BE2C (cell line): ENCODE measurements at regions not wholly inside any gene's neighbourhood (a gene's known extent, or its start where the extent isn't known, plus 50 kb on each side); places are given as distances from the start of the nearest gene placed in this dataset.
"Not testable (repeated sequence)": the region's sequence is repeated elsewhere in the genome, so short reads cannot be mapped to it uniquely, and the experiment has no call there.

ENCODE experiments used
- DNase-seq: peaks from one replicate; pipeline ENCODE4 v3.0.0-alpha.2; 2020
- H3K27me3 ChIP-seq: fragments of 250-450 bp; sonication (Bioruptor Pico); 2 replicates; pipeline ENCODE4 v1.5.1; 2020; ENCODE audit warnings: mild to moderate bottlenecking
- H3K36me3 ChIP-seq: fragments of 250-450 bp; sonication (Bioruptor Pico); 2 replicates; pipeline ENCODE4 v1.5.1; 2020; ENCODE audit warnings: mild to moderate bottlenecking
- H3K4me1 ChIP-seq: fragments of 250-450 bp; sonication (Bioruptor Pico); 2 replicates; pipeline ENCODE4 v1.5.1; 2020
- H3K4me3 ChIP-seq: 2 replicates; pipeline ENCODE4 v1.5.1; 2011; ENCODE audit warnings: low read depth, low read length
- H3K9me3 ChIP-seq: fragments of 250-450 bp; sonication (Bioruptor Pico); 2 replicates; pipeline ENCODE4 v1.5.1; 2020
- TF ChIP-seq, protein P1 (sequence below): IDR thresholded peaks from 2 replicates; pipeline ENCODE4 v1.5.1; 2012; ENCODE audit warnings: mild to moderate bottlenecking, low read depth, low read length

DNA sequence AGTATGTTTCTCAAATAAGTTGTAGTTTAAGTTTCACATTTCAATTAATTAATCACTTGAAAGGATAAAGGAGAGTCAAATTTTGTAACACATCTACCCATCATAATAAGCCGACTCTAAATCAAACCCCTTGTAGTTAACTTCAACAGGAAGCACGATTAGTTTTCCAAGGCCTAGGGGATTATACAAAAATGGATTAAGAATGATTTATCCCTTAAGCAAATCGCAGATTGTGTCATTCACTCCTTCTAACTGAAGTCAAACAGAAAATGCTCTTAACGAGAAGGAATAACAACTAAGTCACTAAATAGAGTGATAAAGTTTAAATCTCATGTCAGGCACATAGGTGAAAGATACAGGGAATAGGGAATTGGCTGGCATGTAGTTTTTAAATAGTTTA is 792.8 kb downstream of the ZPLD1 start:
- Histone ChIP-seq H3K27me3 (no peaks in the 10 kb centered on the region), H3K4me3 (0 out of 2 replicates have a peak overlapping the region, but pooled peaks have one; percentile 3), H3K9me3 (no peaks in the 10 kb centered on the region), H3K36me3 (no peaks in the 10 kb centered on the region), H3K4me1 (no peaks in the 10 kb centered on the region)
- TF ChIP-seq, protein P1, sequence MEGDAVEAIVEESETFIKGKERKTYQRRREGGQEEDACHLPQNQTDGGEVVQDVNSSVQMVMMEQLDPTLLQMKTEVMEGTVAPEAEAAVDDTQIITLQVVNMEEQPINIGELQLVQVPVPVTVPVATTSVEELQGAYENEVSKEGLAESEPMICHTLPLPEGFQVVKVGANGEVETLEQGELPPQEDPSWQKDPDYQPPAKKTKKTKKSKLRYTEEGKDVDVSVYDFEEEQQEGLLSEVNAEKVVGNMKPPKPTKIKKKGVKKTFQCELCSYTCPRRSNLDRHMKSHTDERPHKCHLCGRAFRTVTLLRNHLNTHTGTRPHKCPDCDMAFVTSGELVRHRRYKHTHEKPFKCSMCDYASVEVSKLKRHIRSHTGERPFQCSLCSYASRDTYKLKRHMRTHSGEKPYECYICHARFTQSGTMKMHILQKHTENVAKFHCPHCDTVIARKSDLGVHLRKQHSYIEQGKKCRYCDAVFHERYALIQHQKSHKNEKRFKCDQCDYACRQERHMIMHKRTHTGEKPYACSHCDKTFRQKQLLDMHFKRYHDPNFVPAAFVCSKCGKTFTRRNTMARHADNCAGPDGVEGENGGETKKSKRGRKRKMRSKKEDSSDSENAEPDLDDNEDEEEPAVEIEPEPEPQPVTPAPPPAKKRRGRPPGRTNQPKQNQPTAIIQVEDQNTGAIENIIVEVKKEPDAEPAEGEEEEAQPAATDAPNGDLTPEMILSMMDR: no peak
- DNase-seq: no peak

DNA sequence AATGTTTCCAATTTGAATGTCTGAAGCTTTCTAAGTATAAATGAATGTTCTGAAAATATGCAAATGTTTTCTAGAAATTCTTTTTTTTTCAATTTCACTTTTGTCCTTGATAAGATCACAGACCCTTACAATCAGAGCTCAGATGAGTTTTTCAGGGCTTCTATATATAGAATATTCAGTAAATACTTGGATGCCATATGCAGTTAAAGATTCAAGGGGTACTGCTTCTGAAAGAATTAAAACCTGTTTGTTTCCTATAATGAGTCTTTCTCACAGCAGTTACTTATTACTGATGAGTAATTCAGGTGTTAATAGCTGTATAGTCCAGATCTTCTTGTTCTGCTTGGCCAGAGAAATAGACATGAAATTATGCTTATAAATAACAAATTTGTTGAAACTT is 812.6 kb downstream of the ZPLD1 start:
- TF ChIP-seq, protein P1: no peak

DNA sequence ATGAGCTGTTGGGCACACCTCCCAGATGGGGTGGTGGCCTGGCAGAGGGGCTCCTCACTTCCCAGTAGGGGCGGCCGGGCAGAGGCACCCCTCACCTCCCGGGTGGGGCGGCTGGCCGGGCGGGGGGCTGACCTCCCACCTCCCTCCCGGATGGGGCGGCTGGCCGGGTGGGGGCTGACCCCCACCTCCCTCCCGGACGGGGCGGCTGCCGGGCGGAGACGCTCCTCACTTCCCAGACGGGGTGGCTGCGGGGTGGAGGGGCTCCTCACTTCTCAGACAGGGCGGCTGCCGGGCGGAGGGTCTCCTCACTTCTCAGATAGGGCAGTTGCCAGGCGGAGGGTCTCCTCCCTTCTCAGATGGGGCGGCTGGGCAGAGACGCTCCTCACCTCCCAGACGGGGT is 820.0 kb downstream of the ZPLD1 start:
- not testable (repeated sequence) for H3K9me3 ChIP-seq, H3K36me3 ChIP-seq, DNase-seq, H3K4me3 ChIP-seq, H3K4me1 ChIP-seq, H3K27me3 ChIP-seq

More for the DNA sequence above, 812.6 kb downstream of the ZPLD1 start:
- Histone ChIP-seq H3K9me3 (no peaks in the 10 kb centered on the region), H3K4me3 (no peak overlapping the region), H3K27me3 (no peaks in the 10 kb centered on the region), H3K4me1 (peaks cover 4% of the 10 kb centered on the region; the same call in 1 of the 2 replicates), H3K36me3 (no peaks in the 10 kb centered on the region)
- no peak for DNase-seq

DNA sequence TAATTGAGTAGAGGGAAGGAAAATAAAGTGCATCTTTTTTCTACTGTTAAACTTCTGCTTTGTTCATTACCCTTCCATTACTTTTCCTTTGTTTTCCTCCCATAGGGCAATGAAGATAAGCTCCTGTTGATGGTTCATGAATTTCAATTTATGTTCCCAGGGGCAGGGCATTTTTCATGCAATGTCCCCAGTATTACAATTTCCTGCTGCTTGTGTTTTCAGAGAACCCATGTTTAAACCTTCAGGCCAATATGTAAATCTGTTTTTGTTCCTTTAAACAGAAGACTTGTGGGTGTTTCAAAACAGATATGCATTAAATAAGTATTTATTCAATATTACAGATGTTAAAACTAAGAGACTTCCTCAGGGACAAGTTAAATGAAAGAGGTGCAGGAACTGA is 834.5 kb downstream of the ZPLD1 start:
- no peak for DNase-seq
- TF ChIP-seq, protein P1: no peak
- H3K36me3 ChIP-seq: no peaks in the 10 kb centered on the region

GRCh38 chr3:103271575-103271974 is 836.8 kb downstream of the ZPLD1 start:
- Histone ChIP-seq H3K4me3 (no peak overlapping the region), H3K27me3 (no peaks in the 10 kb centered on the region), H3K4me1 (no peaks in the 10 kb centered on the region), H3K9me3 (no peaks in the 10 kb centered on the region; the same call in 1 of the 2 replicates), H3K36me3 (no peaks in the 10 kb centered on the region)
- no peak for DNase-seq
- TF ChIP-seq, protein P1: no peak

More for the DNA sequence above, 834.5 kb downstream of the ZPLD1 start:
- Histone ChIP-seq H3K4me3 (no peak overlapping the region), H3K4me1 (no peaks in the 10 kb centered on the region), H3K9me3 (no peaks in the 10 kb centered on the region; the same call in 1 of the 2 replicates), H3K27me3 (no peaks in the 10 kb centered on the region)

DNA sequence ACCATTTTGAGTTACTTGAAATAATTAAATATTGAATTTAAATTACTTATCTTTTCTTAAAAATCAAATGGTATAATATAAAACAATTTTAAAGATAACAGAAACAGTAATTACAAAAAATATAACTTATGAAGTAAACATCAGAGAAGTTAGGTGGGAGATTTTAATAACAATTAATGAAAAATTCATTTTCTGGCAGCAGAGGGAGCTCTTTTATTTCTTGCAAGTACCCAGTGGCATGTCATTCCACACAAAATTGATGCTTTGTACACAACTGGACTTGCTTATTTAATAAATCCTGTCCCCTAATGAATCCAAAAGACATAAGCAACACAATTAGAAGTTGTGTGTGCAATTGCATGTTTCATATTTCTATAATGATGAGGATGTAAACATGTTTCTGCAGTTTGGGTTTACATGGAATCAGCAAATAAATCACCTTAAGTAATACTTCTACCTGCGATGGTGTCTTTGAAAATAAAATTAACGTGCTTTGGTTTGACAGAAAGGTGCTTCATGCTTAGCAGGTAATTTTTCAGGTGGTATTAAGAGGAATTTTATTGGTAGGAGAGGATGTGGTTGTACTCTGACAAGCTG is 861.3 kb downstream of the ZPLD1 start:
- TF ChIP-seq, protein P1: peak; percentile 57
- Histone ChIP-seq H3K4me3 (no peak overlapping the region), H3K4me1 (no peaks in the 10 kb centered on the region), H3K9me3 (no peaks in the 10 kb centered on the region), H3K36me3 (no peaks in the 10 kb centered on the region), H3K27me3 (no peaks in the 10 kb centered on the region)
- DNase-seq: peak; percentile 5

- not testable (repeated sequence) for H3K4me1 ChIP-seq, H3K27me3 ChIP-seq, H3K36me3 ChIP-seq, H3K9me3 ChIP-seq, H3K4me3 ChIP-seq, DNase-seq
Measured at GRCh38 chr3:103297502-103297901, 862.7 kb downstream of the ZPLD1 start.
